ENCODE measurements at regions not wholly inside any gene's neighbourhood (a gene's known extent, or its start where the extent isn't known, plus 50 kb on each side); places are given as distances from the start of the nearest gene placed in this dataset.

GRCh38 chr7:142443216-142444010, 185.6 kb upstream of the PRSS58 start (continued):
- TF ChIP-seq ZNF462 (CRISPR knock-in tag; IDR thresholded peaks at IDR 0.05) (no peak), ZNF114 (CRISPR knock-in tag; IDR thresholded peaks at IDR 0.05) (no peak), POLR2AphosphoS5 (IDR thresholded peaks at IDR 0.05; ENCODE audit: low read depth) (no peak), ETS1 (IDR thresholded peaks at IDR 0.05) (no peak), EZH2phosphoT487 (IDR thresholded peaks at IDR 0.05; ENCODE audit: unreplicated experiment) (no peak), JUNB (IDR thresholded peaks at IDR 0.05; ENCODE audit: unreplicated experiment) (no peak), EZH2 (IDR thresholded peaks at IDR 0.05; ENCODE audit: low read depth, unreplicated experiment) (no peak)

- ATAC-seq (no peak), DNase-seq (ENCODE audit: low spot score) (no peak)
- H3K4me1 ChIP-seq (ENCODE audit: insufficient read depth), result peaks cover 20% of the 10 kb centered on the region
- no peaks in the 10 kb centered on the region for H3K27me3 ChIP-seq (ENCODE audit: insufficient read depth)
- H3K4me3 ChIP-seq, result no peak overlapping the region
- H3F3A ChIP-seq (replicated peaks; ENCODE audit: low read depth), result no peaks in the 10 kb centered on the region
- H4K20me1 ChIP-seq (replicated peaks; ENCODE audit: insufficient read depth), result no peaks in the 10 kb centered on the region
- Mint-ChIP-seq H3K4me1 (peaks cover 32% of the 10 kb centered on the region), H3K9me3 (no peaks in the 10 kb centered on the region), H3K27me3 (ENCODE audit: insufficient read depth, low read depth, poor library complexity) (peaks cover 8% of the 10 kb centered on the region), H3K36me3 (ENCODE audit: low read depth) (no peaks in the 10 kb centered on the region), H3K4me3 (no peak overlapping the region), H3K27ac (no peak overlapping the region)
- H3K9me2 ChIP-seq (ENCODE audit: insufficient read depth), result no peaks in the 10 kb centered on the region
- H3K36me3 ChIP-seq (ENCODE audit: insufficient read depth), result no peaks in the 10 kb centered on the region
- H3K27ac ChIP-seq (ENCODE audit: low read depth), result no peak overlapping the region
- H2AFZ ChIP-seq, result no peak overlapping the region
- H3K79me2 ChIP-seq (replicated peaks; ENCODE audit: insufficient read depth), result no peaks in the 10 kb centered on the region
- H3K4me2 ChIP-seq, result no peak overlapping the region
- TF ChIP-seq ZNF331 (CRISPR knock-in tag; IDR thresholded peaks at IDR 0.05; ENCODE audit: low read depth) (no peak), NANOG (IDR thresholded peaks at IDR 0.05; ENCODE audit: borderline replicate concordance) (no peak), ZNF462 (CRISPR knock-in tag; IDR thresholded peaks at IDR 0.05) (no peak)
These were observed 184.5 kb upstream of the PRSS58 start for GRCh38 chr7:142442396-142442795.

Data from GM23338 (cell line).